ENCODE measurements at regions not wholly inside any gene's neighbourhood (a gene's known extent, or its start where the extent isn't known, plus 50 kb on each side); places are given as distances from the start of the nearest gene placed in this dataset.

- TF ChIP-seq CTCF (IDR thresholded peaks at IDR 0.05) (no peak), POLR2A (IDR thresholded peaks at IDR 0.05) (no peak)
- intact Hi-C loops (cut with DNase I; ENCODE audit: low total_unique reads): no loop called here
- Histone ChIP-seq H3K9me3 (no peaks in the 10 kb centered on the region), H3K27ac (no peak overlapping the region), H3K27me3 (no peaks in the 10 kb centered on the region), H3K4me1 (no peaks in the 10 kb centered on the region), H3K4me3 (no peak overlapping the region), H3K36me3 (no peaks in the 10 kb centered on the region)
- DNase-seq: no peak
These were observed 688.2 kb downstream of the TBC1D32 start for GRCh38 chr6:120646101-120646500.

GRCh38 chr6:120632975-120633374 lies 701.3 kb downstream of the TBC1D32 start:
- intact Hi-C loops (cut with DNase I; ENCODE audit: low total_unique reads): no loop called here
- Histone ChIP-seq H3K36me3 (no peaks in the 10 kb centered on the region), H3K4me1 (no peaks in the 10 kb centered on the region), H3K27me3 (no peaks in the 10 kb centered on the region), H3K27ac (no peak overlapping the region), H3K9me3 (no peaks in the 10 kb centered on the region), H3K4me3 (no peak overlapping the region)
- TF ChIP-seq POLR2A (IDR thresholded peaks at IDR 0.05): no peak
- no peak for TF ChIP-seq CTCF (IDR thresholded peaks at IDR 0.05)
- DNase-seq: no peak

DNA sequence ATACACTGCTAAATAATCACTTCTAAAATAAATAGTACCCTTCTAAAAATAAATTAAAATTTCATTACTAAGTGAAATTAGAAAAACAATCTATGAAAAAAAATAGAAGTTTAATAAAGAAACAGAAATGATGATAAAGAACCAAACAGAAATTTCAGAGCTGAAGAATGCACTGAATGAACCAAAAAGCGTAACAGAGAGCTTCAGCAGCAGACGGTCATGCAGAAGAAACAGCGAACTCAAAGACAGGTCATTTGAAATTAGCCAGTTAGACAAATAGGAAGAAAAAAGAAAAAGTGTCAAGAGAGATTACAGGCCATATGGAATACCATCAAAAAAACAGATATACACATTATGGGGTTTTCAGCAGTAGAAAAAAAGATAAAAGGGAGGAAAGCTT lies 706.7 kb downstream of the TBC1D32 start:
- no peaks in the 10 kb centered on the region for H3K9me3 ChIP-seq
- DNase-seq: no peak

DNA sequence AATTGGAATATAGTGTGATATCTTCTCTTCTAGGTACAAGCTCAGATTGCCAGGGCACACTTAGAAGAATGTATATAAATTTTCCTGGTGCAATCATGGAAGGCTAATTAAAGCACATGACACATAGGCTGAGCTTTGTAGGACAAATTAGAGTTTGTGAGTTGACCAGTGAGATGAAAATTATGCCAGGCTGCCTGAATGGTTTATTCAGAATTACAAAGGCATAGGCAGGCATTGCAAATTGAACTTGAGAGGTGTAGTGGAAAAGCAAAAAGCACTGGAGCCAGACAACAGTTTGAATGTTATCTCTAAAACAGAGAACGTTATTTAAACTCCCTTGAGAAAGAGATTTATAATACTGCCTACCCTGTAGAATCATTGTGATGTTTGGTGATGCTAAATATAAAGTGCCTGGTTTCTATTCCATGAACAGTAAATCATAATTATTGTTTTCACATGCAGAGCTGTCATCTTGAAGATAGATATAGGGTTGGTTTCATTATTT lies 712.1 kb downstream of the TBC1D32 start:
- TF ChIP-seq POLR2A (IDR thresholded peaks at IDR 0.05) (no peak), CTCF (IDR thresholded peaks at IDR 0.05) (no peak)

More for the DNA sequence above, 706.7 kb downstream of the TBC1D32 start:
- H3K4me1 ChIP-seq: no peaks in the 10 kb centered on the region
- no peaks in the 10 kb centered on the region for H3K27me3 ChIP-seq
- intact Hi-C loops (cut with DNase I; ENCODE audit: low total_unique reads): no loop called here
- no peak overlapping the region for H3K4me3 ChIP-seq
- no peak overlapping the region for H3K27ac ChIP-seq
- H3K36me3 ChIP-seq: no peaks in the 10 kb centered on the region
- no peak for TF ChIP-seq POLR2A (IDR thresholded peaks at IDR 0.05)
- no peak for TF ChIP-seq CTCF (IDR thresholded peaks at IDR 0.05)

DNA sequence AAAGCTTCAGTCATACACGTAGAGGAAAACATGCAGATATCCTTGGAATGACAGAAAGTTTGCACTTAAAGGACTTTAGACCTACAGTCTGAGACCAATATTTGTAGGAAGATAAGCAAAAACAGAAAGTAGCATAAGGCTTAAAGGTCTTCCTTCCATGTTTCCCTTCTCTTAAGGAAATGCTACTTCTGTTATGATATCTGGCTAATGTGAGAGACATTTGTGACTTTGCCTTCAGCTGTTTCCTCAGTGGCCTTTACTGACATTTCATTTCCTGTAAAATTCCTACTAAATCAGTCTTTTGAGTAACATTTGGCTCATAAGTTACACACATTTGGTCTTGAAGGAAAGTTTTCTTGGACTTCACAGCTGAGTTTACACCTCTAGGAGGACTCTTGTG lies 713.4 kb downstream of the TBC1D32 start:
- intact Hi-C loops (cut with DNase I; ENCODE audit: low total_unique reads): no loop called here
- Histone ChIP-seq H3K36me3 (no peaks in the 10 kb centered on the region), H3K27me3 (no peaks in the 10 kb centered on the region), H3K4me3 (no peak overlapping the region), H3K4me1 (no peaks in the 10 kb centered on the region), H3K9me3 (no peaks in the 10 kb centered on the region), H3K27ac (no peak overlapping the region)
- no peak for DNase-seq
- TF ChIP-seq POLR2A (IDR thresholded peaks at IDR 0.05): no peak
- TF ChIP-seq CTCF (IDR thresholded peaks at IDR 0.05): no peak

More for the DNA sequence above, 712.1 kb downstream of the TBC1D32 start:
- Histone ChIP-seq H3K4me1 (no peaks in the 10 kb centered on the region), H3K4me3 (no peak overlapping the region), H3K27me3 (no peaks in the 10 kb centered on the region), H3K36me3 (no peaks in the 10 kb centered on the region), H3K27ac (no peak overlapping the region), H3K9me3 (no peaks in the 10 kb centered on the region)
- intact Hi-C loops (cut with DNase I; ENCODE audit: low total_unique reads): no loop called here
- no peak for DNase-seq

Data from uterus (tissue), 3 donors.